ENCODE measurements at regions not wholly inside any gene's neighbourhood (a gene's known extent, or its start where the extent isn't known, plus 50 kb on each side); places are given as distances from the start of the nearest gene placed in this dataset.

DNA sequence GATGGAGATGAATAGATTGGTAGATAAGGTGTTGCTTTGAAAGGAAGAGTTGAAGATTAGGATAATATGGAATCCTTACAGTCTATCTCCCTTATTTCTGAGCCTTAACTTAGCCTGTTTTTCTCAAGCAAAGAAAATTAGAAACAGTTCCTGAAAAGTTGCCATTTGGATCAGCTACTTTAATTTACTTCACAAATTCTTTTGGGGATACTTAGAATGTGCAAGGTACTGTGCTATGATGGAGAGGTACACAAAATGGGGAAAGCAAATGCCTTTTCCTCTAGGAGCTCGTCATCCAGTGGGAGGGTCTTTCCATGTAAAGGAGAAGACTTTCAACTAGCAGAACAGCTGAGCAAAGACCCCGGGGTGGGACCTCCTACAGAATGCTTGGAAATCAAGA, 51.1 kb upstream of the SMARCA2 start:
- Histone ChIP-seq H3F3A (ENCODE audit: insufficient read depth, low read length, poor library complexity, severe bottlenecking) (no peaks in the 10 kb centered on the region), H4K20me1 (ENCODE audit: insufficient read depth) (no peaks in the 10 kb centered on the region), H2AFZ (ENCODE audit: low read depth, low read length) (no peak overlapping the region), H3K9ac (ENCODE audit: low read length) (no peak overlapping the region), H3K27me3 (ENCODE audit: insufficient read depth, low read depth, low read length) (no peaks in the 10 kb centered on the region), H3K79me2 (replicated peaks; ENCODE audit: insufficient read depth, low read length) (no peaks in the 10 kb centered on the region), H3K27ac (ENCODE audit: low read length) (no peak overlapping the region), H3K4me3 (ENCODE audit: low read length) (no peak overlapping the region), H3K9me3 (ENCODE audit: low read length) (no peaks in the 10 kb centered on the region), H3K9me2 (ENCODE audit: insufficient read depth, low read length) (no peaks in the 10 kb centered on the region), H3K4me2 (ENCODE audit: low read length) (no peak overlapping the region), H3K36me3 (ENCODE audit: insufficient read depth, low read length) (no peaks in the 10 kb centered on the region)
- TF ChIP-seq, protein P1, sequence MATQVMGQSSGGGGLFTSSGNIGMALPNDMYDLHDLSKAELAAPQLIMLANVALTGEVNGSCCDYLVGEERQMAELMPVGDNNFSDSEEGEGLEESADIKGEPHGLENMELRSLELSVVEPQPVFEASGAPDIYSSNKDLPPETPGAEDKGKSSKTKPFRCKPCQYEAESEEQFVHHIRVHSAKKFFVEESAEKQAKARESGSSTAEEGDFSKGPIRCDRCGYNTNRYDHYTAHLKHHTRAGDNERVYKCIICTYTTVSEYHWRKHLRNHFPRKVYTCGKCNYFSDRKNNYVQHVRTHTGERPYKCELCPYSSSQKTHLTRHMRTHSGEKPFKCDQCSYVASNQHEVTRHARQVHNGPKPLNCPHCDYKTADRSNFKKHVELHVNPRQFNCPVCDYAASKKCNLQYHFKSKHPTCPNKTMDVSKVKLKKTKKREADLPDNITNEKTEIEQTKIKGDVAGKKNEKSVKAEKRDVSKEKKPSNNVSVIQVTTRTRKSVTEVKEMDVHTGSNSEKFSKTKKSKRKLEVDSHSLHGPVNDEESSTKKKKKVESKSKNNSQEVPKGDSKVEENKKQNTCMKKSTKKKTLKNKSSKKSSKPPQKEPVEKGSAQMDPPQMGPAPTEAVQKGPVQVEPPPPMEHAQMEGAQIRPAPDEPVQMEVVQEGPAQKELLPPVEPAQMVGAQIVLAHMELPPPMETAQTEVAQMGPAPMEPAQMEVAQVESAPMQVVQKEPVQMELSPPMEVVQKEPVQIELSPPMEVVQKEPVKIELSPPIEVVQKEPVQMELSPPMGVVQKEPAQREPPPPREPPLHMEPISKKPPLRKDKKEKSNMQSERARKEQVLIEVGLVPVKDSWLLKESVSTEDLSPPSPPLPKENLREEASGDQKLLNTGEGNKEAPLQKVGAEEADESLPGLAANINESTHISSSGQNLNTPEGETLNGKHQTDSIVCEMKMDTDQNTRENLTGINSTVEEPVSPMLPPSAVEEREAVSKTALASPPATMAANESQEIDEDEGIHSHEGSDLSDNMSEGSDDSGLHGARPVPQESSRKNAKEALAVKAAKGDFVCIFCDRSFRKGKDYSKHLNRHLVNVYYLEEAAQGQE (IDR thresholded peaks at IDR 0.05; ENCODE audit: borderline replicate concordance): no peak
- no peak for TF ChIP-seq TAF1 (IDR thresholded peaks at IDR 0.05; ENCODE audit: low read depth)
- TF ChIP-seq, protein P2, sequence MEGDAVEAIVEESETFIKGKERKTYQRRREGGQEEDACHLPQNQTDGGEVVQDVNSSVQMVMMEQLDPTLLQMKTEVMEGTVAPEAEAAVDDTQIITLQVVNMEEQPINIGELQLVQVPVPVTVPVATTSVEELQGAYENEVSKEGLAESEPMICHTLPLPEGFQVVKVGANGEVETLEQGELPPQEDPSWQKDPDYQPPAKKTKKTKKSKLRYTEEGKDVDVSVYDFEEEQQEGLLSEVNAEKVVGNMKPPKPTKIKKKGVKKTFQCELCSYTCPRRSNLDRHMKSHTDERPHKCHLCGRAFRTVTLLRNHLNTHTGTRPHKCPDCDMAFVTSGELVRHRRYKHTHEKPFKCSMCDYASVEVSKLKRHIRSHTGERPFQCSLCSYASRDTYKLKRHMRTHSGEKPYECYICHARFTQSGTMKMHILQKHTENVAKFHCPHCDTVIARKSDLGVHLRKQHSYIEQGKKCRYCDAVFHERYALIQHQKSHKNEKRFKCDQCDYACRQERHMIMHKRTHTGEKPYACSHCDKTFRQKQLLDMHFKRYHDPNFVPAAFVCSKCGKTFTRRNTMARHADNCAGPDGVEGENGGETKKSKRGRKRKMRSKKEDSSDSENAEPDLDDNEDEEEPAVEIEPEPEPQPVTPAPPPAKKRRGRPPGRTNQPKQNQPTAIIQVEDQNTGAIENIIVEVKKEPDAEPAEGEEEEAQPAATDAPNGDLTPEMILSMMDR (IDR thresholded peaks at IDR 0.05; ENCODE audit: poor library complexity, severe bottlenecking): no peak
- TF ChIP-seq EZH2 (IDR thresholded peaks at IDR 0.05; ENCODE audit: borderline replicate concordance, insufficient read depth, low read length, poor library complexity, severe bottlenecking): no peak
- TF ChIP-seq MXI1 (conservative IDR thresholded peaks at IDR 0.05; ENCODE audit: poor library complexity, severe bottlenecking): no peak
- no peak for TF ChIP-seq SMC3 (conservative IDR thresholded peaks at IDR 0.05; ENCODE audit: poor library complexity)

Small RNAs in the stretch of these regions (small RNA-seq; reads per million reads assigned to genes)
- gene RNA5SP279: 0 reads per million in 3 experiments

All from neural cell (in vitro differentiated cells).